Cardiac fibroblast (primary cell): ENCODE measurements at regions not wholly inside any gene's neighbourhood (a gene's known extent, or its start where the extent isn't known, plus 50 kb on each side); places are given as distances from the start of the nearest gene placed in this dataset.
A peak's percentile ranks its signal among the peaks of the same experiment; 100 is the strongest.

Experiments
- DNase-seq, 2 donors: peaks; one replicate each; pipeline versions ENCODE4 v3.0.0 to v3.0.0-alpha.2; 2010; ENCODE audit warnings: low read depth in 2 of 2
- H3K4me3 ChIP-seq, 2 donors: replicated peaks in 1 of 2; 1 replicate in 1 of 2; 2 replicates in 1 of 2; pipeline ENCODE4 v1.5.1; 2011; ENCODE audit warnings: low read depth in 2 of 2, low read length in 2 of 2, mild to moderate bottlenecking in 2 of 2, moderate library complexity in 1 of 2
- CTCF ChIP-seq: IDR thresholded peaks from one replicate; pipeline ENCODE4 v1.5.1; 2011; ENCODE audit warnings: low read depth, mild to moderate bottlenecking, low read length, inconsistent platforms

DNA sequence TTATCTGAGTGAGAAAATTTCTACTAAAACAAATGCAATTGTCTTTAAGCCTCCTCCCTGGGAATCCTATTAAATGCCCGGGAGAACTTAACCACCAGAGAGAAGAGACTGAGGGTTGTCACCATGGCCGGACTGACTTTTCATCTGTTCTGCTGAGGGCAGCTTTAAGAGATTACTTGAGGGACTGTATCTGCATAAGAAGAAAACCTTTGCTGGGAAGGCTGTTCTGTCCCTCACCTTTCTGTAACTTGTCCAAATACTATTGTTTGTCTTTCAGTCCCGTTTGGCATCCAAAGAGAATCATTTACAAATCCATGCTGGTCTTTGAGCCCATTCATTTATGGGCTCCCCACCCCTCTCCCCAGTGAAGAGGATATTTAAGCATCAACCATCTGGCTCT, 306.3 kb upstream of the FLRT2 start:
- TF ChIP-seq CTCF = no peak
- DNase-seq = no peak
- H3K4me3 ChIP-seq = no peak overlapping the region

DNA sequence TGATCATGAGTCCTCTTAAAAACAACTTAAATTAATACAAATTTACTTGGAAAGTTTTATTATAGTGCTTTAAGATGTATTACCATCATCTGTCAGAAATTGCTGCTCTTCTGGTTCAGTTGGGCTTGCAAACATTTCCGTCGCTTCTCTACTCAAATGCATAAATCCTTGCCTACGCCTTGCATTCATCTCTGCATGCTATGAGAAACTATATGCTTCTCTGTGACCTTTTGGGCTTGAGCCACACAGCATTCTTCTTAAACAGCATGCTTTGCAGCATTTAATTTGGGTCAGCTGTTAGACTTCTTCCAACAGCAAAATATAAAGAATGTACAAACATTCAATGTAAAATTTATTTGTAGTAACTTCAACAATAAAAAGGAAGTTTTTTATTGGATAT, 305.7 kb upstream of the FLRT2 start:
- no peak for DNase-seq
- no peak for TF ChIP-seq CTCF
- H3K4me3 ChIP-seq = no peak overlapping the region

DNA sequence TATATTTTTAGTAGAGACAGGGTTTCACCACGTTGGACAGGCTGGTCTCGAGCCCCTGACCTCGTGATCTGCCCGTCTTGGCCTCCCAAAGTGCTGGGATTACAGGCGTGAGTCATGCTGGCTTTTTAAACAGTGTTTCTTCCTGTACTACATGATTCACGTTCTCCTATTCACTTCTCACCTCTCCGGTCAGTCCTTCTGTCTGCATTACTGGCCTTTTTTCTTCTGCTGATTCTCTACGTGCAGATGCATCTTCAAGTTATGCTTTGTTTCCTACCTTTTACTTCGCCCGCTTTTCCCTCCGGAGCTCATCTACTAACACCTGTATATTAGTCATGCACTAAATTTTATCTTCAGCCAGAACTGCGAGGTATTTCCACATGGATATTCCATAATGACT, 296.2 kb upstream of the FLRT2 start:
- DNase-seq = peak; percentile 33 to 78
- H3K4me3 ChIP-seq = no peak overlapping the region
- no peak for TF ChIP-seq CTCF

DNA sequence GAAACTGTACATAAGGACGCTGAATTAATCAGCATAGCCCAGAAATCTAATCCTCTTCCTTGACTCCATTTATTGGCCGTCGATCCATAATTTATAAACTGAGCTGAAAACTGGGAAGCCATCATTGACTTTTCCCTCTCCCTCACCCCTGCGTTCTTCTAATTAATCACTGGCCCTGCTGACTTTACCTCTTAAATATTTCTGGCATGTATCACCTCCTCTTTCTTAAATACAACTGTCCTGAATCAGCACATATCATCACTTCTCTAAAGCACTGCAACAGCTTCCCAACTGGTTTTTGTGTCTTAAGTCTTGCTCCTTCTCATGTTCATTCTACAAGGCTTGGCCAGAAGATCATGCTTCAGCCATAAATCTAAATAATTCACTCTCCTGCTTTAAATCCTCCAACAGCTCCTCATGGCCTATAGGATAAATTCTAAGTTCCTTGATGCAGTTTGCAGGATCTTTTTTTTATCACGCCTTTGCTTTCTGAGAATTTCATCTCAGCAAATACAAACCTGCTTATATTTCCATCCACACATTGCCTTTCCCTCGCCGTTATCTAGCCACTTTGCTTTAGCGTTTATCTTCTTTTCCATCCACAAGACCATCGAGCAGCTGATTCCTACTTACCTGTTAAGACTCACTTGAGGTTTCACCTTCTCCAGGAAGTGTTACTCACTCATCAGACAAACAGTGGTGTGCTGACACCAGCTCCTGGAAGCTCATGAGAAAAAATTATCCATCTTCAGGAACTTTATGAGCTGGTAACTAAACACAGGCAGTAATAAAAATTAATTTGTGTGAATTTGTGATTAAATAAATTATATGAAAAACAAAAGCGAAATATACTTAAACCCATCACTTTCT, 295.6 kb upstream of the FLRT2 start:
- no peak for TF ChIP-seq CTCF
- no peak overlapping the region for H3K4me3 ChIP-seq
- peak; percentile 28 to 56 for DNase-seq

DNA sequence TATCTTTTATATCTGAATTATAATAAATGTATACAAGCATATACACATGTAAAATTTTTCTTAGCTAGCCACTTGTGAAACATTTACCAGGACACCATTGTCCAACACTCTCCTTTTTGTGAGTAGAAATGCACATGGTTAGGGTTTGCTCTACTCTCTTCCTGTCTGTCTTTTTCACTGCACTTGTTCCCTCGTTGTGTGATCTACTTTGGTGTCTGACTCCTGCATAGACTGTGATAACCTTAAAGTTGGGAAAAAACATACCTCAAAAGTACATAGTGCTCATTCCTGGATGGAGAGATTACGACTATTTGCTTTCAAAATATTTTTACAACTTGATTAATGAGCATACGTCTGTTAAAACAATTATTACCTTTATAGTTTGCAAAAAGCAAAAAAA, 294.1 kb upstream of the FLRT2 start:
- DNase-seq = no peak

DNA sequence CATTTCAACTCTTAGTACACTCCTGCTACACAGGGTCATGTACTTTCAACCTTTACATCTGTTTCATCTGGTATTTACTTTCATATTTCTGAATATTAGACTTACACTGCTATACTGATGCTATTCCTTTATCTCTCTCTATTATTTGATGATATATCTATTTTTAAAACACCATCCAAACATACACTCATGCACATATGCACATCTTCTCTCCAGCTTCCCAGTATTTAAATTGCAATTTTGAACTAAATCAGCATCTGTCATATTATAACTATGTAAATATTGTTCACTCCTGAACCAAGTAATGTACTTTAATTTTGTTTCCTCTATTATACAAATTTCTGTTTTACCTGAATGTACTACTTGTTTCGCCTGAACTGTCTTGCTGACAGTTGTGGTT, 293.6 kb upstream of the FLRT2 start:
- no peak for TF ChIP-seq CTCF
- H3K4me3 ChIP-seq = no peak overlapping the region
- no peak for DNase-seq

More for the DNA sequence above, 294.1 kb upstream of the FLRT2 start:
- no peak overlapping the region for H3K4me3 ChIP-seq
- no peak for TF ChIP-seq CTCF
